ENCODE measurements at regions not wholly inside any gene's neighbourhood (a gene's known extent, or its start where the extent isn't known, plus 50 kb on each side); places are given as distances from the start of the nearest gene placed in this dataset.

GRCh38 chr6:145252737-145253136 is 482.6 kb downstream of the EPM2A start:
- no peak for TF ChIP-seq MAX (IDR thresholded peaks at IDR 0.05)
- no peak for TF ChIP-seq CTCF (IDR thresholded peaks at IDR 0.05; ENCODE audit: control extremely low read depth in 1 of 3, insufficient read depth in 1 of 3, low read depth in 1 of 3, low read length in 3 of 3)
- TF ChIP-seq TCF12 (IDR thresholded peaks at IDR 0.05; ENCODE audit: low read depth, low read length): no peak
- no peak for TF ChIP-seq HDAC2 (IDR thresholded peaks at IDR 0.05; ENCODE audit: borderline replicate concordance in 1 of 2, low read depth in 2 of 2, low read length in 2 of 2)
- TF ChIP-seq EP300 (IDR thresholded peaks at IDR 0.05; ENCODE audit: borderline replicate concordance in 1 of 2, low read depth in 2 of 2, low read length in 2 of 2): no peak
- TF ChIP-seq SIN3A (conservative IDR thresholded peaks at IDR 0.05 in 1 of 2, IDR thresholded peaks at IDR 0.05 in 1 of 2; ENCODE audit: low read depth in 1 of 2, low read length in 2 of 2): no peak
- TF ChIP-seq POLR2A (IDR thresholded peaks at IDR 0.05; ENCODE audit: control extremely low read depth in 1 of 2, low read depth in 2 of 2, low read length in 2 of 2): no peak
- no peak for TF ChIP-seq POLR2AphosphoS5 (IDR thresholded peaks at IDR 0.05; ENCODE audit: low read depth, low read length)

Data from H1 (cell line).